Thymus (tissue), 11 donors: ENCODE measurements at regions not wholly inside any gene's neighbourhood (a gene's known extent, or its start where the extent isn't known, plus 50 kb on each side); places are given as distances from the start of the nearest gene placed in this dataset.
"Not testable (repeated sequence)": the region's sequence is repeated elsewhere in the genome, so short reads cannot be mapped to it uniquely, and the experiment has no call there.

Experiments used
- DNase-seq, 9 donors: peaks; one replicate each; pipeline ENCODE4 v3.0.0-alpha.2; 2013; ENCODE audit warnings: low spot score in 9 of 9, low read depth in 6 of 9, missing footprints in 1 of 9
- H3K27ac ChIP-seq, 2 donors: one replicate each; pipeline ENCODE4 v1.5.1; 2013; ENCODE audit warnings: control low read depth in 1 of 2, low read depth in 1 of 2, low read length in 1 of 2, mild to moderate bottlenecking in 1 of 2, moderate library complexity in 1 of 2
- H3K27me3 ChIP-seq, 2 donors: one replicate each; pipeline ENCODE4 v1.5.1; 2013; ENCODE audit warnings: low read length in 1 of 2; ENCODE audit not compliant: control insufficient read depth in 2 of 2, insufficient read depth in 1 of 2
- H3K36me3 ChIP-seq, 2 donors: one replicate each; pipeline ENCODE4 v1.5.1; 2013; ENCODE audit warnings: low read length in 1 of 2, mild to moderate bottlenecking in 1 of 2, moderate library complexity in 1 of 2; ENCODE audit not compliant: control insufficient read depth in 2 of 2, insufficient read depth in 2 of 2
- H3K4me1 ChIP-seq, 2 donors: one replicate each; pipeline ENCODE4 v1.5.1; 2013; ENCODE audit warnings: low read length in 2 of 2; ENCODE audit not compliant: control insufficient read depth in 2 of 2, insufficient read depth in 2 of 2
- H3K4me3 ChIP-seq, 2 donors: one replicate each; pipeline ENCODE4 v1.5.1; 2013; ENCODE audit warnings: low read length in 2 of 2, control low read depth in 1 of 2, mild to moderate bottlenecking in 1 of 2
- H3K9me3 ChIP-seq, 2 donors: one replicate each; pipeline ENCODE4 v1.5.1; 2013; ENCODE audit warnings: low read length in 1 of 2, mild to moderate bottlenecking in 1 of 2; ENCODE audit not compliant: control insufficient read depth in 2 of 2, insufficient read depth in 1 of 2
- WGBS: extraction: QIAGEN DNeasy Blood & Tissue Kit; methylation state at CpG from one replicate; pipeline ENCODE4 v1.1.7; 2013; 5-methylcytosine and 5-hydroxymethylcytosine counted together
- donor health status: healthy.

DNA sequence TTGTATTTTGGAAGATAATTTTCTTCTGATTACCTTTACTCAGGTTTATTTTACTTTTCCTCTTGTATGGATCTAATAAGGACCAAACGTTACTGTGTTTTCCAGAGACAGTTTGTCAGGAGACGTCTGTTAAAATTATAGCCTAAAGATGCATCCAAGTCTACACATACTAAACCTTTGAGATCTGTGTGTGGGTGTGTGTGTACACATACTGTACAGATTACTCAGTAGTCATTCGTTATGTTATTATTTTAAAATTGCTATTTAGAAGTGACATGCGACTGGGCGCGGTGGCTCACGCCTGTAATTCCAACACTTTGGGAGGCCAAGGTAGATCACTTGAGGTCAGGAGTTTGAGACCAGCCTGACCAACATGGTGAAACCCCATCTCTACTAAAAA lies 51.6 kb upstream of the CNTLN start:
- Histone ChIP-seq H3K9me3 (no peaks in the 10 kb centered on the region), H3K4me1 (no peaks in the 10 kb centered on the region), H3K36me3 (no peaks in the 10 kb centered on the region), H3K27ac (no peak overlapping the region), H3K27me3 (no peaks in the 10 kb centered on the region), H3K4me3 (no peak overlapping the region)
- no peak for DNase-seq
- WGBS: 97% methylated on average over 7 of the region's 7 CpGs

GRCh38 chr9:17082343-17083064 lies 52.3 kb upstream of the CNTLN start:
- Histone ChIP-seq H3K27ac (no peak overlapping the region), H3K36me3 (no peaks in the 10 kb centered on the region), H3K9me3 (no peaks in the 10 kb centered on the region), H3K4me3 (no peak overlapping the region), H3K4me1 (no peaks in the 10 kb centered on the region), H3K27me3 (no peaks in the 10 kb centered on the region)
- no peak for DNase-seq
- WGBS: 83% methylated on average over 5 of the region's 5 CpGs

GRCh38 chr9:17081814-17082213 lies 53.0 kb upstream of the CNTLN start:
- no peak overlapping the region for H3K4me3 ChIP-seq
- H3K4me1 ChIP-seq: no peaks in the 10 kb centered on the region
- no peak for DNase-seq
- H3K27me3 ChIP-seq: no peaks in the 10 kb centered on the region
- H3K36me3 ChIP-seq: no peaks in the 10 kb centered on the region
- 96% methylated on average over 2 of the region's 2 CpGs for WGBS
- H3K9me3 ChIP-seq: no peaks in the 10 kb centered on the region
- H3K27ac ChIP-seq: no peak overlapping the region

DNA sequence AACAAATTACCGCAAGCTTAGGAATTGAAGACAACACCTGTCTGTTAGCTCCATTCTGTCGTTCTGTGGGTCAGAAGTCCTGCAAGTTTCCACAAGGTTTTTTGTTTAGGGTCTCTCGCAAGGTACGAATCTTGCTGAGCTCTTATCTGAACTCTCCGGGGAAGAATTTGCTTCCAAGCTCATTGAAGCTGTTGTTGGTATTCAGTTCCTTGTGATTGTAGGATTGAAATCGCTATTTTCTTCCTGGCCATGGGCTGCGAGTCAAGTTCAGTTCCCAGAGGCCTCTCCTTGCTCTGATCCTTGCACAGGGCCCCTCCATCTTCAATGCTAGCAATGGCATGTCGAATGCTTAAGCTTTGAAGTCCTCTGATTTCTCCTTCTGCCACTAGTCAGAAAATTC lies 53.5 kb upstream of the CNTLN start:
- no peaks in the 10 kb centered on the region for H3K9me3 ChIP-seq
- no peaks in the 10 kb centered on the region for H3K36me3 ChIP-seq
- no peak overlapping the region for H3K4me3 ChIP-seq
- H3K4me1 ChIP-seq: no peaks in the 10 kb centered on the region
- no peaks in the 10 kb centered on the region for H3K27me3 ChIP-seq
- H3K27ac ChIP-seq: no peak overlapping the region
- WGBS: 95% methylated on average over 8 of the region's 8 CpGs
- DNase-seq: no peak

- 93% methylated on average over 3 of the region's 3 CpGs for WGBS
- no peak for DNase-seq
- Histone ChIP-seq H3K4me1 (no peaks in the 10 kb centered on the region), H3K27me3 (no peaks in the 10 kb centered on the region), H3K9me3 (no peaks in the 10 kb centered on the region), H3K27ac (no peak overlapping the region), H3K36me3 (no peaks in the 10 kb centered on the region), H3K4me3 (no peak overlapping the region)
These were observed 58.9 kb upstream of the CNTLN start for GRCh38 chr9:17075758-17076485.

DNA sequence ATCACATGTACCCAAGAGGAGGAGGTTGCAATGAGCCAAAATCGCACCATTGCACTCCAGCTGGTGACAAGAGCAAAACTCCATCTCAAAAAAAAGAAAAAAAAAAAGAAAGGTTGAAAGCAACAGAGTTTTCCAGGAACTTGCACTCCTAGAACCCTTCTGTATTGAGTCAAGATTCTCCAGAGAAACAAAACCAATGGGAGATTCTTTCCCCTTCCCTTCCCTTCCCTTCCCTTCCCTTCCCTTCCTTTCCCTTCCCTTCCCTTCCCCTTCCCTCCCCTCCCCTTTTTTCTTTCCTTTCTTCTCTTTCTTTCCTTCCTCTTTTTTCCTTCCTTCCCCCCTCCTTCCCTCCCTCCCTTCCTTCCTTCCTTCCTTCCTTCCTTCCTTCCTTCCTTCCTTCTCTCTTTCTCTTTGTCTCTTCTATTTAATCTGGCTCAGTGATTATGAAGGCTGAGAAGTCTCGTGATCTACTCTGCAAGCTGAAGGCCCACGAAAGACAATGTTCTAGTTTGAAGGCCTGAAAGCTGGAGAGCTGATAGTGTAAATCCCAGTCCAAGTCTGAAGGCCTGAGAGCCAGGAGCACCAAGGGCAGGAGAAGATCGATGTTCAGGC lies 59.6 kb upstream of the CNTLN start:
- H3K27ac ChIP-seq: no peak overlapping the region
- H3K36me3 ChIP-seq: no peaks in the 10 kb centered on the region
- no peaks in the 10 kb centered on the region for H3K4me1 ChIP-seq
- no peak overlapping the region for H3K4me3 ChIP-seq
- 90% methylated on average over 4 of the region's 4 CpGs for WGBS
- H3K27me3 ChIP-seq: no peaks in the 10 kb centered on the region
- H3K9me3 ChIP-seq: no peaks in the 10 kb centered on the region
- DNase-seq: no peak

DNA sequence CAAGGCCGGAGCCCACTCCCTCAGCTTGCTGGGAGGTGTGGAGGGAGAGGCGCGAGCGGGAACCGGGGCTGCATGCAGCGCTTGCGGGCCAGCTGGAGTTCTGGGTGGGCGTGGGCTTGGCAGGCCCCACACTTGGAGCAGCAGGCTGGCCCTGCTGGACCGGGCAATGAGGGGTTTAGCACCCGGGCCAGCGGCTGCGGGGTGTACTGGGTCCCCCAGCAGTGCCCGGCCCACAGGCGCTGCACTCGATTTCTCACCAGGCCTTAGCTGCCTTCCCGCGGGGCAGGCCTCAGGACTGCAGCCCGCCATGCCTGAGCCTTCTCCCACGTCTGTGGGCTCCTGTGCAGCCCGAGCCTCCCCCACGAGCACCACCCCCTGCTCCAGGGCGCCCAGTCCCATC lies 62.3 kb upstream of the CNTLN start:
- 96% methylated on average over 22 of the region's 22 CpGs for WGBS
- not testable (repeated sequence) for H3K9me3 ChIP-seq

GRCh38 chr9:17068671-17069070 lies 66.2 kb upstream of the CNTLN start:
- DNase-seq: no peak
- Histone ChIP-seq H3K9me3 (no peaks in the 10 kb centered on the region), H3K36me3 (no peaks in the 10 kb centered on the region), H3K27ac (no peak overlapping the region), H3K4me3 (no peak overlapping the region), H3K4me1 (no peaks in the 10 kb centered on the region), H3K27me3 (no peaks in the 10 kb centered on the region)
- 44% methylated on average over 3 of the region's 3 CpGs for WGBS

More for the DNA sequence above, 62.3 kb upstream of the CNTLN start:
- not testable (repeated sequence) for H3K27ac ChIP-seq, H3K27me3 ChIP-seq, H3K36me3 ChIP-seq, H3K4me1 ChIP-seq, H3K4me3 ChIP-seq, DNase-seq

DNA sequence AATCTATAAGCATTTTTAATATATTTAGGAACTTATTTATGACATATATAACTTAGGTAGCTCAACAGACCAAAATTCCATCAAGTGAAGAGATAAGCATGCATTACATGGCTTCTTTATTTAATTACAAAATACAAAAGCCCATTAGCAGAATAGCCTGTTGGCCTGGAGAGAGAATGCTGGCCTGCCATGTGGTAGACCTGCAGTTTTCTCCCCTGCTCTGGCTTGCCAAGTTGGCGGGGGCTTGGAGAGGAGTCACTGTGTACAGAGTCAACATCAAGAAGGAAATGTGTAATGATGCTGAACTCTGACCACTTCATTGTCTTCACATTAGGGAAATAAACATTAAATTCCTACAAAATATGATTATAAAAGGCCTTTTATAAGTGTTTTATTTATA lies 69.8 kb upstream of the CNTLN start:
- Histone ChIP-seq H3K27me3 (no peaks in the 10 kb centered on the region), H3K27ac (no peak overlapping the region), H3K4me1 (no peaks in the 10 kb centered on the region), H3K4me3 (no peak overlapping the region), H3K9me3 (no peaks in the 10 kb centered on the region), H3K36me3 (no peaks in the 10 kb centered on the region)
- WGBS: 96% methylated on average over 1 of the region's 1 CpG
- DNase-seq: no peak
